ENCODE measurements at regions not wholly inside any gene's neighbourhood (a gene's known extent, or its start where the extent isn't known, plus 50 kb on each side); places are given as distances from the start of the nearest gene placed in this dataset.

GRCh38 chr4:184286358-184286757 is 68.7 kb upstream of the ENPP6 start:
- DNase-seq = no peak
- Histone ChIP-seq H4K8ac (ENCODE audit: low read depth, low read length) (no peak overlapping the region), H3K9ac (ENCODE audit: low read length) (no peak overlapping the region), H3K36me3 (ENCODE audit: control insufficient read depth in 1 of 2, insufficient read depth in 2 of 2, low read length in 2 of 2) (no peaks in the 10 kb centered on the region), H3K9me3 (ENCODE audit: insufficient read depth, low read depth, low read length) (no peaks in the 10 kb centered on the region), H3K27ac (ENCODE audit: low read depth, low read length) (no peak overlapping the region), H3K23ac (ENCODE audit: low read length) (no peak overlapping the region), H2AK5ac (ENCODE audit: low read length) (no peak overlapping the region), H3K4ac (ENCODE audit: low read depth, low read length) (no peak overlapping the region), H3K27me3 (ENCODE audit: insufficient read depth, low read length) (no peaks in the 10 kb centered on the region), H3K18ac (ENCODE audit: low read length) (no peak overlapping the region), H2BK120ac (ENCODE audit: insufficient read depth, low read length, poor library complexity) (no peak overlapping the region), H3K4me1 (ENCODE audit: control insufficient read depth in 1 of 2, insufficient read depth in 2 of 2, low read length in 2 of 2) (peaks cover 2 to 3% of the 10 kb centered on the region in 2 experiments), H3K4me3 (ENCODE audit: low read depth, low read length) (no peak overlapping the region), H2BK5ac (ENCODE audit: low read depth, low read length, poor library complexity) (no peak overlapping the region), H4K12ac (ENCODE audit: low read depth, low read length) (no peak overlapping the region), H2AFZ (ENCODE audit: insufficient read depth, low read length, poor library complexity) (no peak overlapping the region), H3K4me2 (ENCODE audit: low read length) (no peak overlapping the region), H3K79me2 (ENCODE audit: control insufficient read depth, insufficient read depth, low read length, poor library complexity) (no peaks in the 10 kb centered on the region), H3K14ac (ENCODE audit: low read length) (no peak overlapping the region), H4K91ac (ENCODE audit: low read depth, low read length) (no peak overlapping the region), H2BK12ac (ENCODE audit: low read length) (no peak overlapping the region), H3K79me1 (ENCODE audit: low read length) (no peaks in the 10 kb centered on the region)
- WGBS (ENCODE audit: extremely low coverage, insufficient coverage, insufficient read length) = no CpG with 5 or more reads among the region's 4 CpGs

- no peak overlapping the region for H4K12ac ChIP-seq (ENCODE audit: low read depth, low read length)
- H3K4ac ChIP-seq (ENCODE audit: low read depth, low read length) = no peak overlapping the region
- no peak overlapping the region for H2BK12ac ChIP-seq (ENCODE audit: low read length)
- H3K4me2 ChIP-seq (ENCODE audit: low read length) = no peak overlapping the region
- WGBS (ENCODE audit: extremely low coverage, insufficient coverage, insufficient read length) = no CpG with 5 or more reads among the region's 2 CpGs
- H3K18ac ChIP-seq (ENCODE audit: low read length) = no peak overlapping the region
- no peaks in the 10 kb centered on the region for H3K36me3 ChIP-seq (ENCODE audit: control insufficient read depth in 1 of 2, insufficient read depth in 2 of 2, low read length in 2 of 2)
- no peak overlapping the region for H2AFZ ChIP-seq (ENCODE audit: insufficient read depth, low read length, poor library complexity)
- no peak overlapping the region for H2AK5ac ChIP-seq (ENCODE audit: low read length)
- H3K23ac ChIP-seq (ENCODE audit: low read length) = no peak overlapping the region
- H2BK5ac ChIP-seq (ENCODE audit: low read depth, low read length, poor library complexity) = no peak overlapping the region
- H4K8ac ChIP-seq (ENCODE audit: low read depth, low read length) = no peak overlapping the region
- H3K4me3 ChIP-seq (ENCODE audit: low read depth, low read length) = no peak overlapping the region
- H3K27ac ChIP-seq (ENCODE audit: low read depth, low read length) = no peak overlapping the region
- H3K79me2 ChIP-seq (ENCODE audit: control insufficient read depth, insufficient read depth, low read length, poor library complexity) = no peaks in the 10 kb centered on the region
- H3K4me1 ChIP-seq (ENCODE audit: control insufficient read depth in 1 of 2, insufficient read depth in 2 of 2, low read length in 2 of 2) = peaks cover 2 to 3% of the 10 kb centered on the region in 2 experiments
- no peak overlapping the region for H3K14ac ChIP-seq (ENCODE audit: low read length)
- no peak overlapping the region for H4K91ac ChIP-seq (ENCODE audit: low read depth, low read length)
- H2BK120ac ChIP-seq (ENCODE audit: insufficient read depth, low read length, poor library complexity) = no peak overlapping the region
- H3K79me1 ChIP-seq (ENCODE audit: low read length) = no peaks in the 10 kb centered on the region
- no peak for DNase-seq
- no peaks in the 10 kb centered on the region for H3K9me3 ChIP-seq (ENCODE audit: insufficient read depth, low read depth, low read length)
- H3K27me3 ChIP-seq (ENCODE audit: insufficient read depth, low read length) = no peaks in the 10 kb centered on the region
- H3K9ac ChIP-seq (ENCODE audit: low read length) = no peak overlapping the region
These were observed 67.1 kb upstream of the ENPP6 start for GRCh38 chr4:184284742-184285141.

- Histone ChIP-seq H4K91ac (ENCODE audit: low read depth, low read length) (no peak overlapping the region), H3K4ac (ENCODE audit: low read depth, low read length) (no peak overlapping the region), H3K27me3 (ENCODE audit: insufficient read depth, low read length) (no peaks in the 10 kb centered on the region), H2AK5ac (ENCODE audit: low read length) (no peak overlapping the region), H3K4me2 (ENCODE audit: low read length) (no peak overlapping the region), H4K12ac (ENCODE audit: low read depth, low read length) (no peak overlapping the region), H3K79me1 (ENCODE audit: low read length) (no peaks in the 10 kb centered on the region), H3K9me3 (ENCODE audit: insufficient read depth, low read depth, low read length) (no peaks in the 10 kb centered on the region), H3K23ac (ENCODE audit: low read length) (no peak overlapping the region), H3K9ac (ENCODE audit: low read length) (no peak overlapping the region), H3K36me3 (ENCODE audit: control insufficient read depth in 1 of 2, insufficient read depth in 2 of 2, low read length in 2 of 2) (no peaks in the 10 kb centered on the region), H3K4me1 (ENCODE audit: control insufficient read depth in 1 of 2, insufficient read depth in 2 of 2, low read length in 2 of 2) (peaks cover 2 to 3% of the 10 kb centered on the region in 2 experiments), H2AFZ (ENCODE audit: insufficient read depth, low read length, poor library complexity) (no peak overlapping the region), H3K79me2 (ENCODE audit: control insufficient read depth, insufficient read depth, low read length, poor library complexity) (no peaks in the 10 kb centered on the region), H3K18ac (ENCODE audit: low read length) (no peak overlapping the region), H3K4me3 (ENCODE audit: low read depth, low read length) (no peak overlapping the region), H3K27ac (ENCODE audit: low read depth, low read length) (no peak overlapping the region), H2BK120ac (ENCODE audit: insufficient read depth, low read length, poor library complexity) (no peak overlapping the region), H2BK12ac (ENCODE audit: low read length) (no peak overlapping the region), H4K8ac (ENCODE audit: low read depth, low read length) (no peak overlapping the region), H2BK5ac (ENCODE audit: low read depth, low read length, poor library complexity) (no peak overlapping the region), H3K14ac (ENCODE audit: low read length) (no peak overlapping the region)
- no peak for DNase-seq
- WGBS (ENCODE audit: extremely low coverage, insufficient coverage, insufficient read length) = no CpG with 5 or more reads among the region's 8 CpGs
These were observed 66.6 kb upstream of the ENPP6 start for GRCh38 chr4:184284336-184284690.

- no peak overlapping the region for H4K8ac ChIP-seq (ENCODE audit: low read depth, low read length)
- no peaks in the 10 kb centered on the region for H3K27me3 ChIP-seq (ENCODE audit: insufficient read depth, low read length)
- no peak for DNase-seq
- H3K23ac ChIP-seq (ENCODE audit: low read length) = no peak overlapping the region
- H3K9me3 ChIP-seq (ENCODE audit: insufficient read depth, low read depth, low read length) = no peaks in the 10 kb centered on the region
- WGBS (ENCODE audit: extremely low coverage, insufficient coverage, insufficient read length) = no CpG with 5 or more reads among the region's 28 CpGs
- no peak overlapping the region for H3K4ac ChIP-seq (ENCODE audit: low read depth, low read length)
- H4K91ac ChIP-seq (ENCODE audit: low read depth, low read length) = no peak overlapping the region
- H3K4me1 ChIP-seq (ENCODE audit: control insufficient read depth in 1 of 2, insufficient read depth in 2 of 2, low read length in 2 of 2) = peaks cover 2 to 3% of the 10 kb centered on the region in 2 experiments
- no peak overlapping the region for H3K9ac ChIP-seq (ENCODE audit: low read length)
- no peak overlapping the region for H3K18ac ChIP-seq (ENCODE audit: low read length)
- no peaks in the 10 kb centered on the region for H3K79me2 ChIP-seq (ENCODE audit: control insufficient read depth, insufficient read depth, low read length, poor library complexity)
- H3K79me1 ChIP-seq (ENCODE audit: low read length) = no peaks in the 10 kb centered on the region
- H3K36me3 ChIP-seq (ENCODE audit: control insufficient read depth in 1 of 2, insufficient read depth in 2 of 2, low read length in 2 of 2) = no peaks in the 10 kb centered on the region
- no peak overlapping the region for H3K4me2 ChIP-seq (ENCODE audit: low read length)
- no peak overlapping the region for H2AFZ ChIP-seq (ENCODE audit: insufficient read depth, low read length, poor library complexity)
- H2BK120ac ChIP-seq (ENCODE audit: insufficient read depth, low read length, poor library complexity) = no peak overlapping the region
- no peak overlapping the region for H2BK5ac ChIP-seq (ENCODE audit: low read depth, low read length, poor library complexity)
- no peak overlapping the region for H3K27ac ChIP-seq (ENCODE audit: low read depth, low read length)
- H4K12ac ChIP-seq (ENCODE audit: low read depth, low read length) = peak overlapping the region; percentile 16
- no peak overlapping the region for H2BK12ac ChIP-seq (ENCODE audit: low read length)
- no peak overlapping the region for H3K4me3 ChIP-seq (ENCODE audit: low read depth, low read length)
- H3K14ac ChIP-seq (ENCODE audit: low read length) = no peak overlapping the region
- H2AK5ac ChIP-seq (ENCODE audit: low read length) = peak overlapping the region; percentile 70
These were observed 66.1 kb upstream of the ENPP6 start for GRCh38 chr4:184283659-184284335.

All from trophoblast cell (in vitro differentiated cells and primary cell).